Trophoblast cell (in vitro differentiated cells and primary cell): ENCODE measurements at regions not wholly inside any gene's neighbourhood (a gene's known extent, or its start where the extent isn't known, plus 50 kb on each side); places are given as distances from the start of the nearest gene placed in this dataset.

Experiments
- DNase-seq, 2 donors: peaks; one replicate each; pipeline ENCODE4 v3.0.0-alpha.2; 2016
- H2AFZ ChIP-seq: 2 replicates; pipeline ENCODE4 v1.6.1; 2013; ENCODE audit warnings: low read length, moderate library complexity, mild to moderate bottlenecking; ENCODE audit not compliant: insufficient read depth, poor library complexity
- H2AK5ac ChIP-seq: 2 replicates; pipeline ENCODE4 v1.6.1; 2013; ENCODE audit warnings: mild to moderate bottlenecking, low read length
- H2BK120ac ChIP-seq: 2 replicates; pipeline ENCODE4 v1.6.1; 2013; ENCODE audit warnings: low read length, mild to moderate bottlenecking, moderate library complexity; ENCODE audit not compliant: insufficient read depth, poor library complexity
- H2BK12ac ChIP-seq: 2 replicates; pipeline ENCODE4 v1.6.1; 2013; ENCODE audit warnings: mild to moderate bottlenecking, low read length, moderate library complexity
- H2BK5ac ChIP-seq: 2 replicates; pipeline ENCODE4 v1.6.1; 2013; ENCODE audit warnings: low read length, low read depth, moderate library complexity, mild to moderate bottlenecking; ENCODE audit not compliant: poor library complexity
- H3K14ac ChIP-seq: 2 replicates; pipeline ENCODE4 v1.6.1; 2013; ENCODE audit warnings: mild to moderate bottlenecking, low read length
- H3K18ac ChIP-seq: 2 replicates; pipeline ENCODE4 v1.6.1; 2013; ENCODE audit warnings: mild to moderate bottlenecking, low read length
- H3K23ac ChIP-seq: 2 replicates; pipeline ENCODE4 v1.6.1; 2013; ENCODE audit warnings: low read length
- H3K27ac ChIP-seq: 2 replicates; pipeline ENCODE4 v1.5.1; 2013; ENCODE audit warnings: low read depth, mild to moderate bottlenecking, inconsistent platforms, low read length, moderate library complexity
- H3K27me3 ChIP-seq: 2 replicates; pipeline ENCODE4 v1.6.1; 2013; ENCODE audit warnings: inconsistent platforms, mild to moderate bottlenecking, low read length, moderate library complexity; ENCODE audit not compliant: insufficient read depth
- H3K36me3 ChIP-seq, 2 experiments: 1 replicate in 1 of 2; 2 replicates in 1 of 2; pipeline ENCODE4 v1.6.1; 2013; ENCODE audit warnings: low read length in 2 of 2, mild to moderate bottlenecking in 2 of 2, moderate library complexity in 1 of 2; ENCODE audit not compliant: insufficient read depth in 2 of 2, control insufficient read depth in 1 of 2
- H3K4ac ChIP-seq: 2 replicates; pipeline ENCODE4 v1.6.1; 2013; ENCODE audit warnings: low read depth, mild to moderate bottlenecking, low read length, moderate library complexity
- H3K4me1 ChIP-seq, 2 experiments: 1 replicate in 1 of 2; 2 replicates in 1 of 2; pipeline ENCODE4 v1.6.1; 2013; ENCODE audit warnings: low read length in 2 of 2, mild to moderate bottlenecking in 2 of 2, moderate library complexity in 1 of 2; ENCODE audit not compliant: insufficient read depth in 2 of 2, control insufficient read depth in 1 of 2
- H3K4me2 ChIP-seq: 2 replicates; pipeline ENCODE4 v1.6.1; 2013; ENCODE audit warnings: inconsistent platforms, mild to moderate bottlenecking, low read length, moderate library complexity
- H3K4me3 ChIP-seq: 2 replicates; pipeline ENCODE4 v1.5.1; 2013; ENCODE audit warnings: mild to moderate bottlenecking, low read depth, low read length, inconsistent platforms
- H3K79me1 ChIP-seq: one replicate; pipeline ENCODE4 v1.6.1; 2013; ENCODE audit warnings: low read length
- H3K79me2 ChIP-seq: 2 replicates; pipeline ENCODE4 v1.6.1; 2013; ENCODE audit warnings: low read length, mild to moderate bottlenecking; ENCODE audit not compliant: control insufficient read depth, insufficient read depth, poor library complexity
- H3K9ac ChIP-seq: 2 replicates; pipeline ENCODE4 v1.6.1; 2013; ENCODE audit warnings: mild to moderate bottlenecking, low read length
- H3K9me3 ChIP-seq: 2 replicates; pipeline ENCODE4 v1.6.1; 2013; ENCODE audit warnings: low read depth, mild to moderate bottlenecking, control low read depth, inconsistent platforms, low read length; ENCODE audit not compliant: insufficient read depth
- H4K12ac ChIP-seq: 2 replicates; pipeline ENCODE4 v1.6.1; 2013; ENCODE audit warnings: low read depth, mild to moderate bottlenecking, low read length, moderate library complexity
- H4K8ac ChIP-seq: 2 replicates; pipeline ENCODE4 v1.6.1; 2013; ENCODE audit warnings: low read depth, mild to moderate bottlenecking, low read length, moderate library complexity
- H4K91ac ChIP-seq: one replicate; pipeline ENCODE4 v1.6.1; 2013; ENCODE audit warnings: low read depth, mild to moderate bottlenecking, low read length, moderate library complexity
- WGBS: extraction: QIAGEN DNeasy Blood & Tissue Kit; methylation state at CpG from one replicate; pipeline ENCODE4 v1.1.7; 2013; ENCODE audit warnings: missing lambda C conversion rate; ENCODE audit not compliant: insufficient read length, insufficient coverage; ENCODE audit errors: extremely low coverage; 5-methylcytosine and 5-hydroxymethylcytosine counted together

- H2BK12ac ChIP-seq: no peak overlapping the region
- H3K36me3 ChIP-seq: no peaks in the 10 kb centered on the region
- no peak overlapping the region for H3K9ac ChIP-seq
- H3K23ac ChIP-seq: no peak overlapping the region
- H3K4me1 ChIP-seq: peaks cover 0 to 2% of the 10 kb centered on the region in 2 experiments
- no peak overlapping the region for H2BK5ac ChIP-seq
- H2AFZ ChIP-seq: no peak overlapping the region
- H3K4me2 ChIP-seq: no peak overlapping the region
- peak; percentile 65 to 78 for DNase-seq
- H3K79me2 ChIP-seq: no peaks in the 10 kb centered on the region
- peak overlapping the region; percentile 41 for H3K14ac ChIP-seq
- no peak overlapping the region for H3K18ac ChIP-seq
- H3K4me3 ChIP-seq: no peak overlapping the region
- peaks cover 3% of the 10 kb centered on the region for H3K9me3 ChIP-seq
- H4K12ac ChIP-seq: no peak overlapping the region
- H2AK5ac ChIP-seq: no peak overlapping the region
- WGBS: no CpG with 5 or more reads among the region's 1 CpG
- no peak overlapping the region for H3K4ac ChIP-seq
- H2BK120ac ChIP-seq: no peak overlapping the region
- H3K27ac ChIP-seq: no peak overlapping the region
- H3K27me3 ChIP-seq: no peaks in the 10 kb centered on the region
- peak overlapping the region; percentile 27 for H4K8ac ChIP-seq
- no peak overlapping the region for H4K91ac ChIP-seq
- H3K79me1 ChIP-seq: no peaks in the 10 kb centered on the region
Measured at GRCh38 chr3:4045756-4046155, 246.5 kb downstream of the LRRN1 start.

GRCh38 chr3:4047366-4047765 is 248.1 kb downstream of the LRRN1 start:
- Histone ChIP-seq H4K12ac (no peak overlapping the region), H2BK12ac (no peak overlapping the region), H3K14ac (no peak overlapping the region), H3K9ac (no peak overlapping the region), H3K27ac (no peak overlapping the region), H3K4me1 (peaks cover 0 to 2% of the 10 kb centered on the region in 2 experiments), H3K79me2 (no peaks in the 10 kb centered on the region), H4K91ac (no peak overlapping the region), H3K79me1 (no peaks in the 10 kb centered on the region), H3K36me3 (no peaks in the 10 kb centered on the region), H3K18ac (no peak overlapping the region), H2AFZ (no peak overlapping the region), H2AK5ac (no peak overlapping the region), H3K23ac (no peak overlapping the region), H3K4ac (no peak overlapping the region), H2BK5ac (no peak overlapping the region), H3K4me3 (no peak overlapping the region), H3K9me3 (peaks cover 3% of the 10 kb centered on the region), H4K8ac (no peak overlapping the region), H2BK120ac (no peak overlapping the region), H3K27me3 (no peaks in the 10 kb centered on the region), H3K4me2 (no peak overlapping the region)
- WGBS: no CpG with 5 or more reads among the region's 1 CpG
- peak in 1 of 2 donors; percentile 54 for DNase-seq

GRCh38 chr3:4052706-4053105 is 250.5 kb upstream of the SETMAR start:
- Histone ChIP-seq H2BK5ac (no peak overlapping the region), H4K91ac (no peak overlapping the region), H3K79me2 (no peaks in the 10 kb centered on the region), H3K4me2 (no peak overlapping the region), H2BK12ac (no peak overlapping the region), H3K27ac (no peak overlapping the region), H3K27me3 (no peaks in the 10 kb centered on the region), H2BK120ac (no peak overlapping the region), H3K4me3 (no peak overlapping the region), H3K79me1 (no peaks in the 10 kb centered on the region), H3K9me3 (peaks cover 3% of the 10 kb centered on the region), H4K12ac (no peak overlapping the region), H3K36me3 (no peaks in the 10 kb centered on the region), H4K8ac (no peak overlapping the region), H2AK5ac (no peak overlapping the region), H3K4me1 (no peaks in the 10 kb centered on the region), H3K14ac (no peak overlapping the region), H3K4ac (no peak overlapping the region), H3K9ac (no peak overlapping the region), H3K23ac (no peak overlapping the region), H2AFZ (no peak overlapping the region), H3K18ac (no peak overlapping the region)
- DNase-seq: no peak
- no CpG with 5 or more reads among the region's 1 CpG for WGBS

GRCh38 chr3:4053975-4054374 is 249.2 kb upstream of the SETMAR start:
- Histone ChIP-seq H3K14ac (no peak overlapping the region), H4K8ac (no peak overlapping the region), H3K9ac (no peak overlapping the region), H2BK12ac (no peak overlapping the region), H3K27me3 (no peaks in the 10 kb centered on the region), H3K9me3 (peaks cover 3% of the 10 kb centered on the region), H2AK5ac (no peak overlapping the region), H3K4ac (no peak overlapping the region), H3K79me1 (no peaks in the 10 kb centered on the region), H2BK120ac (no peak overlapping the region), H3K36me3 (no peaks in the 10 kb centered on the region), H3K27ac (no peak overlapping the region), H3K79me2 (no peaks in the 10 kb centered on the region), H3K23ac (no peak overlapping the region), H2AFZ (no peak overlapping the region), H2BK5ac (no peak overlapping the region), H4K91ac (no peak overlapping the region), H3K4me3 (no peak overlapping the region), H3K18ac (no peak overlapping the region), H4K12ac (no peak overlapping the region), H3K4me1 (no peaks in the 10 kb centered on the region), H3K4me2 (no peak overlapping the region)
- DNase-seq: no peak
- no CpG with 5 or more reads among the region's 2 CpGs for WGBS
